Stimulated activated CD4-positive, alpha-beta T cell treated with anti-CD3 and anti-CD28 coated beads, Interleukin-12 subunit alpha, Interleukin-12 subunit beta, amount 100 ng/mL, for 48 hours (primary cell): ENCODE measurements at regions not wholly inside any gene's neighbourhood (a gene's known extent, or its start where the extent isn't known, plus 50 kb on each side); places are given as distances from the start of the nearest gene placed in this dataset.
"Not testable (repeated sequence)": the region's sequence is repeated elsewhere in the genome, so short reads cannot be mapped to it uniquely, and the experiment has no call there.

Source experiments
- DNase-seq, 3 donors: peaks; one replicate each; pipeline ENCODE4 v3.0.0-alpha.2; 2020; ENCODE audit warnings: low read depth in 2 of 3, low spot score in 1 of 3

- DNase-seq, result no peak
Observed at GRCh38 chr1:238476841-238477240, 586.1 kb upstream of the ZP4 start.

GRCh38 chr1:238475712-238476111, 585.0 kb upstream of the ZP4 start:
- DNase-seq, result no peak

GRCh38 chr1:238474263-238474662, 583.5 kb upstream of the ZP4 start:
- no peak for DNase-seq

GRCh38 chr1:238469146-238469631, 578.5 kb upstream of the ZP4 start:
- DNase-seq, result no peak

GRCh38 chr1:238468068-238468467, 577.3 kb upstream of the ZP4 start:
- no peak for DNase-seq

- no peak for DNase-seq
Observed at GRCh38 chr1:238466459-238466858, 575.7 kb upstream of the ZP4 start.

- no peak for DNase-seq
Observed at GRCh38 chr1:238465449-238465848, 574.7 kb upstream of the ZP4 start.

- no peak for DNase-seq
Observed at GRCh38 chr1:238458899-238459298, 568.2 kb upstream of the ZP4 start.

GRCh38 chr1:238457610-238458009, 566.9 kb upstream of the ZP4 start:
- no peak for DNase-seq

- no peak for DNase-seq
Observed at GRCh38 chr1:238451781-238452310, 561.1 kb upstream of the ZP4 start.

GRCh38 chr1:238450976-238451375, 560.3 kb upstream of the ZP4 start:
- no peak for DNase-seq

- DNase-seq, result no peak
Observed at GRCh38 chr1:238443687-238444086, 553.0 kb upstream of the ZP4 start.

GRCh38 chr1:238439511-238439910, 548.8 kb upstream of the ZP4 start:
- DNase-seq, result no peak

GRCh38 chr1:238438311-238439270, 547.9 kb upstream of the ZP4 start:
- no peak for DNase-seq

- not testable (repeated sequence) for DNase-seq
Observed at GRCh38 chr1:238429703-238430102, 539.0 kb upstream of the ZP4 start.

GRCh38 chr1:238419209-238419608, 528.5 kb upstream of the ZP4 start:
- no peak for DNase-seq

GRCh38 chr1:238409932-238410331, 519.2 kb upstream of the ZP4 start:
- no peak for DNase-seq

GRCh38 chr1:238409191-238409850, 518.6 kb upstream of the ZP4 start:
- no peak for DNase-seq

GRCh38 chr1:238408737-238409136, 518.0 kb upstream of the ZP4 start:
- DNase-seq, result no peak

GRCh38 chr1:238406098-238406860, 515.6 kb upstream of the ZP4 start:
- no peak for DNase-seq

- DNase-seq, result no peak
Observed at GRCh38 chr1:238404921-238405320, 514.2 kb upstream of the ZP4 start.
